A673 (cell line): ENCODE measurements at regions not wholly inside any gene's neighbourhood (a gene's known extent, or its start where the extent isn't known, plus 50 kb on each side); places are given as distances from the start of the nearest gene placed in this dataset.

Experiments
- BruUV-seq: library from RNA; stranded (reverse); fragments of 400-500 nt; replicated peaks from 2 replicates; lab custom pipeline; 2021; lab: Mats Ljungman, UMichigan
- CTCF ChIA-PET: fragments of 300-600 bp; sonication (Branson Sonifier 250); formaldehyde crosslinking; loops from one replicate; lab custom pipeline; 2022; ENCODE audit warnings: antibody characterized with exemption; lab: Charles Lee
- POLR2A ChIA-PET: fragments of 300-600 bp; sonication (Branson Sonifier 250); formaldehyde crosslinking; loops from one replicate; lab custom pipeline; 2022; ENCODE audit warnings: antibody characterized with exemption; ENCODE audit not compliant: low non-redundant PET; lab: Charles Lee
- DNase-seq: peaks from one replicate; pipeline ENCODE4 v3.0.0-alpha.2; 2015; ENCODE audit warnings: low spot score
- H3K27ac ChIP-seq: fragments of 200-600 bp; sonication (generic); 2 replicates; pipeline ENCODE4 v1.5.1; 2016; ENCODE audit warnings: mixed run types, low read depth, mild to moderate bottlenecking, mixed read lengths, antibody characterized with exemption, low read length; ENCODE audit not compliant: poor library complexity, severe bottlenecking
- H3K27me3 ChIP-seq: fragments of 200-600 bp; sonication (generic); replicated peaks from 2 replicates; pipeline ENCODE4 v1.6.1; 2017; ENCODE audit warnings: mixed run types, low read depth, mild to moderate bottlenecking, mixed read lengths, antibody characterized with exemption, low read length; ENCODE audit not compliant: insufficient read depth, poor library complexity
- H3K36me3 ChIP-seq: fragments of 200-600 bp; sonication (generic); 2 replicates; pipeline ENCODE4 v1.6.1; 2016; ENCODE audit warnings: mixed run types, mild to moderate bottlenecking, mixed read lengths, antibody characterized with exemption, low read length; ENCODE audit not compliant: insufficient read depth, poor library complexity, severe bottlenecking
- H3K4me1 ChIP-seq: fragments of 200-600 bp; sonication (generic); 2 replicates; pipeline ENCODE4 v1.6.1; 2017; ENCODE audit warnings: mixed run types, mild to moderate bottlenecking, mixed read lengths, antibody characterized with exemption, low read length; ENCODE audit not compliant: insufficient read depth, poor library complexity, severe bottlenecking
- H3K4me3 ChIP-seq: fragments of 200-600 bp; sonication (generic); 2 replicates; pipeline ENCODE4 v1.5.1; 2016; ENCODE audit warnings: low read depth, mixed run types, mild to moderate bottlenecking, mixed read lengths, low read length; ENCODE audit not compliant: poor library complexity, severe bottlenecking
- H3K9me3 ChIP-seq: fragments of 200-600 bp; sonication (generic); 2 replicates; pipeline ENCODE4 v1.6.1; 2016; ENCODE audit warnings: mixed run types, low read depth, mild to moderate bottlenecking, mixed read lengths, antibody characterized with exemption, low read length; ENCODE audit not compliant: poor library complexity, severe bottlenecking
- EZH2 ChIP-seq: fragments of 200-600 bp; sonication (generic); IDR thresholded peaks from 2 replicates; pipeline ENCODE4 v1.6.1; 2017; ENCODE audit warnings: borderline replicate concordance, low read depth, mild to moderate bottlenecking, mixed read lengths, antibody characterized with exemption, low read length; ENCODE audit not compliant: poor library complexity, severe bottlenecking
- intact Hi-C: fragments of 100-400 bp; cut with micrococcal nuclease; formaldehyde crosslinking; loops from one replicate; pipeline ENCODE4 v1.10.0; 2022; ENCODE audit not compliant: unreplicated experiment
- TF ChIP-seq, protein P1 (sequence below): fragments of 300-800, 200-600 bp; sonication (generic); conservative IDR thresholded peaks from 2 replicates; pipeline ENCODE4 v1.5.1; 2017; ENCODE audit warnings: low read depth, mild to moderate bottlenecking, antibody characterized with exemption, low read length, moderate library complexity, mixed read lengths

DNA sequence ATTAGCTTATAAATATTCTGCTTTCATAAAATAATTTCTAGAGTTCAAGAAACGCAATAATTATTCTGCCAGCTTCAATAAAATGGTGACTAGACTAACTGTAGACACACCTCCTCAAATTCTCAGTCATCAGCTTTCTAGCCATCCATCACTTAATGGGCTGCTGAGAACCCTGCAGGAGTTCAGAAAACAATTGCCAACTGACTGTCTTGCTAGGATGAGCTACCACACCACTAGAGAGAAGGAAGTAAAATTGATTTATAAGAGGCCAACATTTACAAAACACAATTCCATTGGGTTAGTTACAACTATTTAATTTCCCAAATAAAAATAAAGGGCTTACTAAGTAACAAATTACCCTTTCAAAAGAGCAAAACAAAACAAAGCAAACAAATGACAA is 126.5 kb upstream of the PAPPA start:
- no peaks in the 10 kb centered on the region for H3K27me3 ChIP-seq
- CTCF ChIA-PET: no interaction called here
- no peak for TF ChIP-seq EZH2
- TF ChIP-seq, protein P1, sequence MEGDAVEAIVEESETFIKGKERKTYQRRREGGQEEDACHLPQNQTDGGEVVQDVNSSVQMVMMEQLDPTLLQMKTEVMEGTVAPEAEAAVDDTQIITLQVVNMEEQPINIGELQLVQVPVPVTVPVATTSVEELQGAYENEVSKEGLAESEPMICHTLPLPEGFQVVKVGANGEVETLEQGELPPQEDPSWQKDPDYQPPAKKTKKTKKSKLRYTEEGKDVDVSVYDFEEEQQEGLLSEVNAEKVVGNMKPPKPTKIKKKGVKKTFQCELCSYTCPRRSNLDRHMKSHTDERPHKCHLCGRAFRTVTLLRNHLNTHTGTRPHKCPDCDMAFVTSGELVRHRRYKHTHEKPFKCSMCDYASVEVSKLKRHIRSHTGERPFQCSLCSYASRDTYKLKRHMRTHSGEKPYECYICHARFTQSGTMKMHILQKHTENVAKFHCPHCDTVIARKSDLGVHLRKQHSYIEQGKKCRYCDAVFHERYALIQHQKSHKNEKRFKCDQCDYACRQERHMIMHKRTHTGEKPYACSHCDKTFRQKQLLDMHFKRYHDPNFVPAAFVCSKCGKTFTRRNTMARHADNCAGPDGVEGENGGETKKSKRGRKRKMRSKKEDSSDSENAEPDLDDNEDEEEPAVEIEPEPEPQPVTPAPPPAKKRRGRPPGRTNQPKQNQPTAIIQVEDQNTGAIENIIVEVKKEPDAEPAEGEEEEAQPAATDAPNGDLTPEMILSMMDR: no peak
- H3K4me1 ChIP-seq: no peaks in the 10 kb centered on the region
- no TSS peak for BruUV-seq
- POLR2A ChIA-PET: interaction anchor here (0.6 kb wide), 1 partner anchor 14 kb away, joined by 3 read pairs; no protein-coding TSS in a partner anchor
- intact Hi-C loops: no loop called here
- peak; percentile 62 for DNase-seq
- peaks cover 14% of the 10 kb centered on the region for H3K9me3 ChIP-seq
- no peaks in the 10 kb centered on the region for H3K36me3 ChIP-seq
- no peak overlapping the region for H3K27ac ChIP-seq
- H3K4me3 ChIP-seq: no peak overlapping the region

DNA sequence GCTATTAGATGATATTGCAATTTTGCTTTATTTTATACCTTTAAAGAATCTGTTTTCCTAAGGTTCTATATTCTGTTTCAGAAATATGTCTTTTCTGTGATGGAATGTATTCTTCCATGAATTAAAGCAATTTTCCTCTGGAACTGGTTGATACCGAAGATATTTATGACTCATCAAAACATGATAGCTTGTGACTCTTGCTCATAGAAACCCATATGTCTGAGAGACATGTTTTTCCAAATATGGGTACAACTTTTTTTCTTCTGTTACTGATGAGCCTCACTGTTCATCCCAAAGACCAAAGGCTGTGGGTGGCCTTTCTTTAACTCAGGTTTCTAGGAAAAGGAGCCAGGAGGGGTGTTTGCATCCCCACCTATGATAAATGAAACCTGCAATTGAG is 126.1 kb upstream of the PAPPA start:
- no peaks in the 10 kb centered on the region for H3K4me1 ChIP-seq
- CTCF ChIA-PET: no interaction called here
- no peak for TF ChIP-seq EZH2
- TF ChIP-seq, protein P1: no peak
- POLR2A ChIA-PET: interaction anchor here (0.6 kb wide), 1 partner anchor 14 kb away, joined by 3 read pairs; no protein-coding TSS in a partner anchor
- H3K4me3 ChIP-seq: no peak overlapping the region
- peak; percentile 28 for DNase-seq
- H3K27me3 ChIP-seq: no peaks in the 10 kb centered on the region
- intact Hi-C loops: no loop called here
- H3K27ac ChIP-seq: no peak overlapping the region
- H3K9me3 ChIP-seq: peaks cover 14% of the 10 kb centered on the region
- BruUV-seq: no TSS peak
- no peaks in the 10 kb centered on the region for H3K36me3 ChIP-seq

DNA sequence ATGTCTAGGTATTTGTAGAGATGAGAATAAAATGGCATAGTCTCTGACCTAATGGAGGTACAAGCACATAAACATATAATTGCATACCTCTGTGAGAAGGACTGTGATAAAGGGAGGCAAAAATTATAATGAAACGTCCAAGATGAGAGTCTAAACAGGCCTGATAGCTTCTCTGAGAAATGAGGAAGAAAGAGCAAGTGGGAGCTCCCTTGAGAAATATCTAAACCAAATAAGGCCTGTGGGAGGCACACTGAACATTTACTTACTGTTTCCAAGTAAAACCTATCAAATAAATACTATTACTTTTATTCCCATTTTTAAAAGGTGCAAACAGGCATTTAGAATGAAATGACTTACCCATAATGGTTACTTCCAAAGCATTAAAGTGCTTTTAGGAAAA is 125.6 kb upstream of the PAPPA start:
- no TSS peak for BruUV-seq
- Histone ChIP-seq H3K27me3 (no peaks in the 10 kb centered on the region), H3K36me3 (no peaks in the 10 kb centered on the region), H3K4me3 (no peak overlapping the region), H3K4me1 (no peaks in the 10 kb centered on the region), H3K27ac (no peak overlapping the region), H3K9me3 (peaks cover 14% of the 10 kb centered on the region)
- intact Hi-C loops: no loop called here
- ChIA-PET POLR2A (interaction anchor here (0.7 kb wide), 1 partner anchor 563 kb away, joined by 3 read pairs; no protein-coding TSS in a partner anchor), CTCF (no interaction called here)
- no peak for TF ChIP-seq EZH2
- TF ChIP-seq, protein P1: no peak
- no peak for DNase-seq
